ENCODE measurements at regions not wholly inside any gene's neighbourhood (a gene's known extent, or its start where the extent isn't known, plus 50 kb on each side); places are given as distances from the start of the nearest gene placed in this dataset.

GRCh38 chr6:147895272-147895671 lies 386.8 kb downstream of the SAMD5 start:
- Histone ChIP-seq H3K36me3 (ENCODE audit: control insufficient read depth in 1 of 2, insufficient read depth in 2 of 2, low read length in 2 of 2) (no peaks in the 10 kb centered on the region), H3K9ac (ENCODE audit: low read length) (no peak overlapping the region), H3K4me3 (replicated peaks in 1 of 2; ENCODE audit: low read depth in 1 of 2, low read length in 2 of 2) (no peak overlapping the region), H3K9me2 (ENCODE audit: insufficient read depth) (no peaks in the 10 kb centered on the region), H3K79me2 (ENCODE audit: insufficient read depth, low read length) (no peaks in the 10 kb centered on the region), H3K9me3 (ENCODE audit: control insufficient read depth in 1 of 2, insufficient read depth in 1 of 2, low read depth in 1 of 2, low read length in 2 of 2) (no peaks in the 10 kb centered on the region), H3K4me2 (ENCODE audit: low read length) (no peak overlapping the region), H2AFZ (ENCODE audit: low read depth, low read length, poor library complexity, severe bottlenecking) (no peak overlapping the region), H3K27me3 (ENCODE audit: insufficient read depth, low read length) (no peaks in the 10 kb centered on the region), H4K20me1 (ENCODE audit: insufficient read depth) (no peaks in the 10 kb centered on the region), H3K27ac (ENCODE audit: low read depth, low read length) (no peak overlapping the region), H3K4me1 (ENCODE audit: control insufficient read depth in 1 of 2, insufficient read depth in 2 of 2, low read length in 2 of 2) (no peaks in the 10 kb centered on the region)
- no TSS peak for BruUV-seq (replicated peaks)
- ATAC-seq (no peak), DNase-seq (ENCODE audit: low read depth, low spot score) (no peak)
- POLR2A ChIA-PET = no interaction called here
- CTCF ChIA-PET = no interaction called here
- intact Hi-C loops (cut with micrococcal nuclease) = no loop called here
- RAD21 ChIA-PET (ENCODE audit: low non-redundant PET in 1 of 2, low total read pairs in 2 of 2, uncharacterized antibody in 2 of 2, unreplicated experiment in 2 of 2) = no interaction called here
- TF ChIP-seq EGR1 (IDR thresholded peaks at IDR 0.05; ENCODE audit: low read depth) (no peak), ELF1 (IDR thresholded peaks at IDR 0.05; ENCODE audit: borderline replicate concordance, low read depth) (no peak), ATF3 (IDR thresholded peaks at IDR 0.05) (no peak), TCF7L2 (IDR thresholded peaks at IDR 0.05; ENCODE audit: borderline replicate concordance, extremely low read depth, insufficient read depth, insufficient read length) (no peak), CTCF (IDR thresholded peaks at IDR 0.05 in 2 of 3, conservative IDR thresholded peaks at IDR 0.05 in 1 of 3; ENCODE audit: borderline replicate concordance in 1 of 3, insufficient read depth in 1 of 3, low read depth in 2 of 3, low read length in 2 of 3) (no peak), CBX3 (IDR thresholded peaks at IDR 0.05; ENCODE audit: low read depth) (no peak), ZNF274 (IDR thresholded peaks at IDR 0.05; ENCODE audit: low read depth, low read length) (no peak), REST (IDR thresholded peaks at IDR 0.05; ENCODE audit: low read depth) (no peak), EZH2 (IDR thresholded peaks at IDR 0.05) (no peak), SIN3A (IDR thresholded peaks at IDR 0.05; ENCODE audit: low read depth) (no peak), YY1 (IDR thresholded peaks at IDR 0.05; ENCODE audit: extremely low read depth, insufficient replicate concordance, low read depth, low read length) (no peak), JUND (IDR thresholded peaks at IDR 0.05) (no peak), ZFX (IDR thresholded peaks at IDR 0.05) (no peak), POLR2AphosphoS5 (IDR thresholded peaks at IDR 0.05; ENCODE audit: low read depth, low read length) (no peak), ZBTB33 (IDR thresholded peaks at IDR 0.05; ENCODE audit: extremely low read depth, insufficient replicate concordance, low read length) (no peak), CEBPB (IDR thresholded peaks at IDR 0.05; ENCODE audit: low read depth) (no peak)
